ENCODE measurements at regions not wholly inside any gene's neighbourhood (a gene's known extent, or its start where the extent isn't known, plus 50 kb on each side); places are given as distances from the start of the nearest gene placed in this dataset.

- peak; percentile 91 for DNase-seq (ENCODE audit: low spot score)
Observed at GRCh38 chr12:65556676-65557437, 267.4 kb upstream of the HMGA2 start.

GRCh38 chr12:65557438-65558181, 266.7 kb upstream of the HMGA2 start:
- DNase-seq (ENCODE audit: low spot score), result no peak

- DNase-seq (ENCODE audit: low spot score), result no peak
Observed at GRCh38 chr12:65560286-65560685, 264.0 kb upstream of the HMGA2 start.

- DNase-seq (ENCODE audit: low spot score), result no peak
Observed at GRCh38 chr12:65561798-65562382, 262.4 kb upstream of the HMGA2 start.

GRCh38 chr12:65565601-65566560, 258.4 kb upstream of the HMGA2 start:
- no peak for DNase-seq (ENCODE audit: low spot score)

- DNase-seq (ENCODE audit: low spot score), result no peak
Observed at GRCh38 chr12:65566751-65567150, 257.5 kb upstream of the HMGA2 start.

GRCh38 chr12:65567820-65568219, 256.5 kb upstream of the HMGA2 start:
- DNase-seq (ENCODE audit: low spot score), result no peak

- no peak for DNase-seq (ENCODE audit: low spot score)
Observed at GRCh38 chr12:65568517-65568916, 255.8 kb upstream of the HMGA2 start.

GRCh38 chr12:65570451-65571130, 253.7 kb upstream of the HMGA2 start:
- no peak for DNase-seq (ENCODE audit: low spot score)

- no peak for DNase-seq (ENCODE audit: low spot score)
Observed at GRCh38 chr12:65574867-65575266, 249.4 kb upstream of the HMGA2 start.

GRCh38 chr12:65584016-65584415, 240.3 kb upstream of the HMGA2 start:
- DNase-seq (ENCODE audit: low spot score), result peak; percentile 67

GRCh38 chr12:65585648-65586602, 238.4 kb upstream of the HMGA2 start:
- DNase-seq (ENCODE audit: low spot score), result peak; percentile 41

GRCh38 chr12:65586796-65587195, 237.5 kb upstream of the HMGA2 start:
- DNase-seq (ENCODE audit: low spot score), result no peak

GRCh38 chr12:65590318-65590717, 234.0 kb upstream of the HMGA2 start:
- DNase-seq (ENCODE audit: low spot score), result no peak

- no peak for DNase-seq (ENCODE audit: low spot score)
Observed at GRCh38 chr12:65592416-65592815, 231.9 kb upstream of the HMGA2 start.

GRCh38 chr12:65593239-65593701, 231.0 kb upstream of the HMGA2 start:
- no peak for DNase-seq (ENCODE audit: low spot score)

- DNase-seq (ENCODE audit: low spot score), result no peak
Observed at GRCh38 chr12:65594409-65594808, 229.9 kb upstream of the HMGA2 start.

GRCh38 chr12:65595016-65595560, 229.2 kb upstream of the HMGA2 start:
- no peak for DNase-seq (ENCODE audit: low spot score)

- DNase-seq (ENCODE audit: low spot score), result no peak
Observed at GRCh38 chr12:65596514-65597091, 227.7 kb upstream of the HMGA2 start.

Data from D341Med (cell line).